B cell (primary cell): ENCODE measurements at regions not wholly inside any gene's neighbourhood (a gene's known extent, or its start where the extent isn't known, plus 50 kb on each side); places are given as distances from the start of the nearest gene placed in this dataset.

Experiments used
- ATAC-seq: fragments of 200-7000 bp; cut with Tn5 transposase; one replicate; pipeline ENCODE4 v1.10.0; 2021; ENCODE audit warnings: low read depth, mild to moderate bottlenecking, moderate number of reproducible peaks, moderate library complexity
- CTCF ChIA-PET: fragments of 350-600 bp; sonication (Branson Sonifier 250); formaldehyde crosslinking; loops from one replicate; lab custom pipeline; 2021; ENCODE audit warnings: antibody characterized with exemption, inconsistent platforms; lab: Charles Lee
- POLR2A ChIA-PET: fragments of 350-600 bp; sonication (Branson Sonifier 250); formaldehyde crosslinking; loops from one replicate; lab custom pipeline; 2021; ENCODE audit warnings: antibody characterized with exemption; lab: Charles Lee
- DNase-seq: peaks from one replicate; pipeline ENCODE4 v3.0.0; 2013
- H2AFZ ChIP-seq: 2 replicates; pipeline ENCODE4 v1.6.1; 2012; ENCODE audit warnings: mild to moderate bottlenecking, low read depth, low read length; ENCODE audit not compliant: insufficient read depth, poor library complexity, severe bottlenecking
- H3K27ac ChIP-seq, 2 donors: 1 replicate in 1 of 2; 2 replicates in 1 of 2; pipeline ENCODE4 v1.5.1; 2012 to 2013; ENCODE audit warnings: low read length in 2 of 2, mild to moderate bottlenecking in 2 of 2, moderate library complexity in 1 of 2
- H3K27me3 ChIP-seq, 4 experiments: fragments of 200-600 bp in 1 of 4; sonication (generic) in 1 of 4; replicated peaks in 1 of 4; 1 replicate in 2 of 4; 2 replicates in 2 of 4; pipeline versions ENCODE4 v1.6.1 to v1.7.0; 2013 to 2016; ENCODE audit warnings: low read length in 3 of 4, mild to moderate bottlenecking in 2 of 4, mixed read lengths in 1 of 4, moderate library complexity in 1 of 4; ENCODE audit not compliant: insufficient read depth in 4 of 4, control insufficient read depth in 3 of 4; ENCODE audit errors: control extremely low read depth in 1 of 4
- H3K36me3 ChIP-seq, 2 experiments: replicated peaks in 1 of 2; 1 replicate in 1 of 2; 2 replicates in 1 of 2; pipeline versions ENCODE4 v1.6.1 to v1.7.1; 2013; ENCODE audit warnings: low read length in 1 of 2; ENCODE audit not compliant: insufficient read depth in 2 of 2, control insufficient read depth in 1 of 2; ENCODE audit errors: control extremely low read depth in 1 of 2, extremely low read depth in 1 of 2
- H3K4me1 ChIP-seq, 2 donors: fragments of 200-600 bp in 1 of 2; sonication (generic) in 1 of 2; 1 replicate in 1 of 2; 2 replicates in 1 of 2; pipeline versions ENCODE4 v1.5.1 to v1.6.1; 2013 to 2017; ENCODE audit warnings: low read length in 2 of 2; ENCODE audit not compliant: control insufficient read depth in 2 of 2, insufficient read depth in 2 of 2
- H3K4me2 ChIP-seq: replicated peaks from 2 replicates; pipeline ENCODE3; 2012; ENCODE audit warnings: mild to moderate bottlenecking, low read depth, low read length; ENCODE audit not compliant: poor library complexity, severe bottlenecking
- H3K4me3 ChIP-seq, 5 experiments: fragments of 200-600 bp in 1 of 5; sonication (generic) in 1 of 5; 1 replicate in 3 of 5; 2 replicates in 2 of 5; pipeline versions ENCODE4 v1.5.1 to v1.7.0; 2011 to 2016; ENCODE audit warnings: low read length in 4 of 5, mild to moderate bottlenecking in 4 of 5, low read depth in 2 of 5, control low read depth in 1 of 5, moderate library complexity in 1 of 5; ENCODE audit not compliant: insufficient read depth in 1 of 5; ENCODE audit errors: control extremely low read depth in 1 of 5, extremely low read depth in 1 of 5
- H3K79me2 ChIP-seq: fragments of 200-600 bp; sonication (generic); one replicate; pipeline ENCODE4 v1.6.0; 2016; ENCODE audit warnings: low read length; ENCODE audit not compliant: control insufficient read depth, insufficient read depth
- H3K9ac ChIP-seq: fragments of 200-600 bp; sonication (generic); 2 replicates; pipeline ENCODE4 v1.6.1; 2017; ENCODE audit warnings: mild to moderate bottlenecking, low read length, moderate library complexity
- H3K9me3 ChIP-seq, 3 donors: one replicate each; pipeline versions ENCODE4 v1.6.1 to v1.7.1; 2013; ENCODE audit warnings: low read length in 2 of 3; ENCODE audit not compliant: control insufficient read depth in 2 of 3, insufficient read depth in 1 of 3; ENCODE audit errors: control extremely low read depth in 1 of 3
- H4K20me1 ChIP-seq: 2 replicates; pipeline ENCODE4 v1.6.0; 2012; ENCODE audit warnings: mild to moderate bottlenecking, low read length; ENCODE audit not compliant: insufficient read depth, control insufficient read depth, poor library complexity, severe bottlenecking
- H3K27ac Mint-ChIP-seq: one replicate; pipeline ENCODE4 v1.8.0; 2021; ENCODE audit warnings: mixed read lengths
- H3K27me3 Mint-ChIP-seq: one replicate; pipeline ENCODE4 v1.8.0; 2021; ENCODE audit warnings: mixed read lengths
- H3K4me1 Mint-ChIP-seq: one replicate; pipeline ENCODE4 v1.8.0; 2021; ENCODE audit warnings: mixed read lengths
- H3K4me3 Mint-ChIP-seq: one replicate; pipeline ENCODE4 v1.8.0; 2021; ENCODE audit warnings: mixed read lengths
- H3K9me3 Mint-ChIP-seq: one replicate; pipeline ENCODE4 v1.8.0; 2022; ENCODE audit warnings: mixed read lengths; ENCODE audit not compliant: insufficient read depth
- CTCF ChIP-seq: fragments of 200-600 bp; IDR thresholded peaks from one replicate; pipeline ENCODE4 v1.8.0; 2022; ENCODE audit warnings: antibody characterized with exemption, mild to moderate bottlenecking
- EZH2 ChIP-seq: IDR thresholded peaks from 2 replicates; pipeline ENCODE4 v1.6.1; 2012; ENCODE audit warnings: borderline replicate concordance, low read depth, mild to moderate bottlenecking, moderate library complexity, low read length; ENCODE audit not compliant: insufficient read depth, poor library complexity, severe bottlenecking
- WGBS: methylation state at CpG from one replicate; pipeline ENCODE4 v1.1.5; 2013; ENCODE audit warnings: missing lambda C conversion rate; ENCODE audit not compliant: insufficient coverage; 5-methylcytosine and 5-hydroxymethylcytosine counted together
- intact Hi-C: fragments of 100-400 bp; cut with micrococcal nuclease; formaldehyde crosslinking; loops from one replicate; pipeline ENCODE4 v1.10.0; 2022

- Histone ChIP-seq H3K36me3 (no peaks in the 10 kb centered on the region), H4K20me1 (no peaks in the 10 kb centered on the region), H3K79me2 (no peaks in the 10 kb centered on the region), H3K9me3 (no peaks in the 10 kb centered on the region), H3K27me3 (no peaks in the 10 kb centered on the region), H3K27ac (no peak overlapping the region), H3K9ac (no peak overlapping the region), H3K4me3 (no peak overlapping the region), H3K4me2 (no peak overlapping the region), H3K4me1 (no peaks in the 10 kb centered on the region), H2AFZ (no peak overlapping the region)
- no peaks in the 10 kb centered on the region for H3K4me1 Mint-ChIP-seq
- DNase-seq = no peak
- ATAC-seq = no peak
- peaks cover 5% of the 10 kb centered on the region for H3K27me3 Mint-ChIP-seq
- H3K27ac Mint-ChIP-seq = no peak overlapping the region
- POLR2A ChIA-PET = no interaction called here
- WGBS = no CpG with 5 or more reads among the region's 4 CpGs
- H3K9me3 Mint-ChIP-seq = no peaks in the 10 kb centered on the region
- CTCF ChIA-PET = no interaction called here
- no peak for TF ChIP-seq CTCF
- TF ChIP-seq EZH2 = no peak
- intact Hi-C loops = no loop called here
- no peak overlapping the region for H3K4me3 Mint-ChIP-seq
These were observed 193.0 kb upstream of the ZFHX3 start for GRCh38 chr16:73240920-73241319.

- H3K9me3 ChIP-seq = peaks cover 0 to under 1% (median 0%) of the 10 kb centered on the region in 3 donors
- no peak overlapping the region for H3K27ac ChIP-seq
- ChIA-PET POLR2A (no interaction called here), CTCF (no interaction called here)
- H3K27me3 ChIP-seq = no peaks in the 10 kb centered on the region
- no peaks in the 10 kb centered on the region for H3K36me3 ChIP-seq
- H3K27ac Mint-ChIP-seq = no peak overlapping the region
- H3K4me3 Mint-ChIP-seq = no peak overlapping the region
- no peak overlapping the region for H3K4me3 ChIP-seq
- no peaks in the 10 kb centered on the region for H3K4me1 ChIP-seq
- no peaks in the 10 kb centered on the region for H4K20me1 ChIP-seq
- 88% methylated on average over 1 of the region's 4 CpGs for WGBS
- intact Hi-C loops = no loop called here
- TF ChIP-seq EZH2 = no peak
- no peak for TF ChIP-seq CTCF
- no peaks in the 10 kb centered on the region for H3K9me3 Mint-ChIP-seq
- peaks cover 5% of the 10 kb centered on the region for H3K27me3 Mint-ChIP-seq
- no peak overlapping the region for H3K4me2 ChIP-seq
- H3K9ac ChIP-seq = no peak overlapping the region
- no peak for DNase-seq
- H3K79me2 ChIP-seq = no peaks in the 10 kb centered on the region
- ATAC-seq = no peak
- no peaks in the 10 kb centered on the region for H3K4me1 Mint-ChIP-seq
- no peak overlapping the region for H2AFZ ChIP-seq
These were observed 189.7 kb upstream of the ZFHX3 start for GRCh38 chr16:73237601-73238000.
